GM18507 (cell line): ENCODE measurements at regions not wholly inside any gene's neighbourhood (a gene's known extent, or its start where the extent isn't known, plus 50 kb on each side); places are given as distances from the start of the nearest gene placed in this dataset.
"Not testable (repeated sequence)": the region's sequence is repeated elsewhere in the genome, so short reads cannot be mapped to it uniquely, and the experiment has no call there.

Source experiments
- DNase-seq: peaks from one replicate; pipeline ENCODE4 v3.0.0; 2011; ENCODE audit warnings: low read depth; ENCODE audit not compliant: insufficient read length; ENCODE audit errors: extremely low spot score
- FAIRE-seq: peaks from 2 replicates; lab custom pipeline; 2011; peaks lifted over from hg19 to GRCh38; lab: Jason Lieb, UNC

DNA sequence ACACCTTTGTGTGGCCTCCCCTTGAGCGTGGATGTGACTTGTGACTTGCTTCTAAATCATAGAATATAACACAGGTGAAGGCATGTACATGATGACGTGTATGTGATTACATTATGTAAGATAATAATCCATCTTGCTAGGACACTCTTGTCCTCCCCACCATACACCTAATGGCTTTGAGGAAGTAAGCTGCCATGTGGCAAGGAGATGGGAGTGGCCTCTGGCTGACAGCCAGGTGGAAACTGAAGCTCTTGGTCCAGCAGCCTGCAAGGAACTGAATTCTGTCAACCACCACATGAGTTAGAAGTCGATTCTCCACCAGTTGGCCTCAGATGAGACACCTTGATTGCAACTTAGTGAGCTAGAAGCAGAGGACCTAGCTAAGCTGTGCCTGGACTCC is 67.4 kb upstream of the ELN start:
- no peak for DNase-seq
- FAIRE-seq = no peak

DNA sequence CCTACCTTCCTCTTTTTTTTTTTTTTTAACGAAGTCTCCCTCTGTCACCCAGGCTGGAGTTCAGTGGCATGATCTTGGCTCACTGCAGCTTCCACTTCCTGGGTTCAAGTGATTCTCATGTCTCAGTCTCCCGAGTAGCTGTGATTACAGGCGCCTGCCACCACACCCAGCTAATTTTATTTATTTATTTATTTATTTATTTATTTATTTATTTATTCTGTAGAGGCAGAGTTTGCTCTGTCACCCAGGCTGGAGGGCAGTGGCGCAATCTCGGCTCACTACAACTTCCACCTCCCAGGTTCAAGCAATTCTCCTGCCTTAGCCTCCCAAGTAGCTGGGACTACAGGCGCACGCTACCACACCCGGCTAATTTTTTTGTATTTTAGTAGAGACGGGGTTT is 66.0 kb upstream of the ELN start:
- not testable (repeated sequence) for FAIRE-seq, DNase-seq

DNA sequence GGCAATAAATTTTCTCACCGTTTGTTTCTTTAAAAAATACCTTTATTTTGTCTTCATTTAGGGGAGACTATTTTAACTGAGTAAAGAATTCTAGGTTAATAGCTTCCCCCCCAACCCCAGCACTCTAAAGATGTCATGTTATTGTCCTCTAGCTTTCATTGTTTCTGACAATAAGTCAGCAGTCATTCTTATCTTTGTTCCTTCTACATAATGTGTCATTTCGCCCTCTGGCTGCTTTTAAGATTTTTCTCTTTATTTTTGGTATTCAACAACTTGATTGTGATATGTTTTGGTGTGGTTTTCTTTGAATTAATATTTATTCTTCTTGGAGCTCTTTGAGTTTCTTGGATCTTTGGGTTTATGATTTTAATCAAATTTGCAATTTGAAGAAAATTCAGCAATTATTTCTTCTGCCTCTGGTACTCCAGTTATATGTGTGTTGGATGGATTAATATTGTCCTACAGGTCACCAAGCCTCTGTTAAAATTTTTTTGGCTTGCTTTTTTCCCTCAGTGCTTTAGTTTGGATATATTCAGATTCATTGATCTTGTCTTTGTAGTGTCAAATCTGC is 64.6 kb upstream of the ELN start:
- FAIRE-seq (no peak), DNase-seq (no peak)

DNA sequence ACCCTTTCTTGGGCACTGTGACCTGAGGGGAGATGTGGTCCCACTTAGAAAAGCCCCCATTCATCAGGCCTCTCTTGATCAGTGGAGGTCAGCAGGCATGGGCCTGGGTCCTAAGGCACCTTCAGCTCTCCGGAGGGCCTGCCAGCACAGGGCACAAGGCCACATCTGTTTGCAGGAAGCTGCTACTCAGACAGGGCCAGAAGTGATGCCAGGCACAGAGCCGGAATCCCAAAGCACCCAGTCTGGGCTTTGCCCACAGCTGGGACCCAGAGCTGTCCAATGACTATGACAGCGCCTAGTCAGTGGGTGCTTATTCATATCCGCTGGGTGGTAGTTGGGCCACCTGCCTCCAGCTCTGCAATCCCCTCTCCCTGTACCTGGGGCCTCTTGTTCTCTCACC is 63.2 kb upstream of the ELN start:
- no peak for DNase-seq
- no peak for FAIRE-seq

DNA sequence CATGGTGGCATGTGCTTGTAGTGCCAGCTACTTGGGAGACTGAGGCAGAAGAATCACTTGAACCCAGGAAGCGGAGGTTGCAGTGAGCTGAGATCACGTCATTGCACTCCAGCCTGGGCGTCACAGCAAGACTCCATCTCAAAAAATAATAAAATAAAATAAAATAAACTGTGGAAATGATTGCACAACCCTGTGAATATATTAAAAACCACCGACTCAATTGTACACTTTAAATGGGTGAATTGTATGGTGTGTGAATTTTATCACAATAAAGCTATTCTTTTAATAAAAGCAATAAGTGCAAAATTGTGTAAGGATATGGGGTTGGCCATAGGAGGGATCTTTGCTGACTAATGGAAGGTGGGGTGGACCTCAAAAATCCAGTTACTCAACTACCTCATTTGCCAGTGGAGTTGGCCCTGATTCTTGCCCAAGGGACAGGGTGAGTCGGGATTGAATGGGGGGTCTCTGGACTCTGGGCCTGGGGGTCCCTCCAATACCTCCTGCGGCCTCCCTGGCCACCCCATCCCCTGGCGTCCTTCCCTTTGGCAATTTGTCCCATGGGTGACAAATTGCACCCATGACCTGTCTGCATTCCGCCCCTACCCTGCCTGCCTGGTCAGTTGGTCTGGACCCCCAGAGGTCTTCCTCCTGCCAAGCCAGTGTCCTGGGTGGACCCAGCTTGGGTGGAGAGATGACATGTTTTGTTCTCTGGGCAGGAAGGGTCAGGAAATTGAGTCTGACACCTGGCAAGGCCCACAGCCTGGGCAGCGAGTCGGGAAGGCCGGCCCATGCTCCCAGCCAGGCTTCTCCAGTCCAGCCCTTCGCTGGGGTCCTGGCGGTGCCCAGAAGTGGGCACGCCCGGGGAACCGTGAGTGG is 61.7 kb upstream of the ELN start:
- FAIRE-seq (no peak), DNase-seq (no peak)

DNA sequence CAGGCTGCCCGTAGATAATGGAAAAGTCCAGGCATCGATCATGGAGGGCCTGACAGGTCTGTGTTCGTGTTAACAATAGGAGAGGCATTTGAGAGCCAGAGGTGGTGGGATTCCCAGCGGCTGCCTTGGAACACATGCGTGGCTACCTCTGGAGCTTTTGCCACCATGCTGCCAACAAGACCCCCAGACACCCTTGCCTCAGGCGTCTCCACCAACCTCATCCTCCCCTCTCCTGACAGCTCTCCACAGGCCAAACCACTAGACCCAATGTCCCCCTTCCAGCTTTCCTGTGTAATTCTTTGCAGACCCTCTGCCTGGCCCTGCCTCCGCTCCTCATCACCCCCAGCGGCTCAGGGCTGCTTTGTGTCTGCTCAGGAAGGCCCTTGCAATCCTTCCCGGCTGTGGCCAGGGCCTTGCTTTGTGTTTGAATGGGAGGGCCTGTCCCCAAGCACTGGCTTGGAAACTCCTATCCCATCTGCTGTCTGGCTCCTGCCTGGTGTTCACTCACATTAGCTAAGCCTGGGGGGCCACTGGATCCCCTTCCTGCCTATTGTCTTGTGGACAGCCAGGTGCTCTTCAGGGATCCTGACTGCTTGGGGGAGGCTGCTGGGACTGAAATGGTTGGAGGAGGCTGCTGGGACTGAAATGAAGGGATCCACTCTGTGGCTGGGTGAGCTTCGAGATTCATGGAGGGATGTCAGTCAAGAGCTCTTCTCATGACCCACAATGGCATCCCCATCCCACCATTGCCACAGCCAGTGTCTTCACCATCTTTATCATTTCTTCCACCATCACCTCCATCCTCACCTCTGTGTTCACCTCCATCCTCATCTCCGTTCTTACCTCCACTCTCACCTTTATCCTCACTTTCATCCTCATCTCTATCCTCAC is 60.8 kb upstream of the ELN start:
- DNase-seq = no peak
- FAIRE-seq = no peak

DNA sequence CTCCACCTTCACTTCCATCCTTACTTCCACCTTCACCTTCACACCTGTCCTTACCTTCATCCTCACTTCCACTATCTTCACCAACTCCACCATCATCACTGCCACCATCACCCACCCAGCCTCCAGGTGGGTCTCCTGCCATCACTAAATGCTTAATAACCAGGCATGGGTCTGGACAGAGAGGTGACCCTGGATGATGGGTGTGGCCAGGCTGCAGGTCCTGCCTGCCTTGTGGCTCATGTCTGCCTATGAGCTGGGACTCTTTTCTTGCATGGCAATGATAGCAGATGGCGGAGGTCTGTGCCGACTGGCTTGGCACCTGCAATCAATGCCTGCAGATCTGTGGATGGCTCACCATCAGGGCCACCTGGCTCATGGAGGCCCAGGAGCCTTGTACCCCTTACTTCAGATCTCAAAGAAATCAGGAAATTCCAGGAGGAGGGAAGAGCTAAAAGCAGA is 60.1 kb upstream of the ELN start:
- no peak for DNase-seq
- no peak for FAIRE-seq

DNA sequence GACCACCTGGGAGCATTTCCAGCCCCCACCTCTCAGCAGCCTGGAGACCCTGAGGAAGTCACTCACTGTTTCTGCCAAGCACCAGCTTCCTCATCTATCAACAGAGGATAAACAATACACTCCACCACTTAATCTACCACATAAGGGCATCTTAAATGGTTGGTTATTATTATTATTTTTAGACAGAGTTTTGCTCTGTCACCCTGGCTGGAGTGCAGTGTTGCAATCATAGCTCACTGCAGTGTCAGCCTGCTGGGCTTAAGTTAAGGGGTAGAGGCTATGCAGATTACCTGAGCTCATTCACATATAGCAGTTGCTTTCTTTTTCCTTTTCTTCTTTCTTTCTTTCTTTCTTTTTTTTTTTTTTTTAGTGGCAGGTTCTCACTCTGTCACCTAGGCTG is 59.5 kb upstream of the ELN start:
- FAIRE-seq (no peak), DNase-seq (no peak)

DNA sequence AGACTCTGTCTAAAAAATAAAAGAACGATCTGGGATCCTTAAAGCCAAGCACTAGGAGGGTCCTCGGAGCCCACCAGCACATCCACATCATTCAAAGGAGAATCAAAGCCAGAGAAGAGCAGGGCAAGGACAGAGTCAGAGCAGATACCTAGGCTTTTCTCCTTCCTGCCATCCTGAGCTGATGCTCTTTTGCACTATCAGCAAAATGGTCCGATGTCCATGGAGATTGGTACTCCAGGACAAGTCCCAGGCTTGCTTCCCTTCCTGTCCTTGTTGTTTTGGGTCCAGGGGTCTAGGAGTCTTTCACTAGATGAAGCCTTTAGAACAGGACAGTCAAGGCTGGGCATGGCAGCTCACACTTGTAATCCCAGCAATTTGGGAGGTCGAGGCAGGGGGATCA is 58.0 kb upstream of the ELN start:
- FAIRE-seq = no peak
- DNase-seq = no peak

DNA sequence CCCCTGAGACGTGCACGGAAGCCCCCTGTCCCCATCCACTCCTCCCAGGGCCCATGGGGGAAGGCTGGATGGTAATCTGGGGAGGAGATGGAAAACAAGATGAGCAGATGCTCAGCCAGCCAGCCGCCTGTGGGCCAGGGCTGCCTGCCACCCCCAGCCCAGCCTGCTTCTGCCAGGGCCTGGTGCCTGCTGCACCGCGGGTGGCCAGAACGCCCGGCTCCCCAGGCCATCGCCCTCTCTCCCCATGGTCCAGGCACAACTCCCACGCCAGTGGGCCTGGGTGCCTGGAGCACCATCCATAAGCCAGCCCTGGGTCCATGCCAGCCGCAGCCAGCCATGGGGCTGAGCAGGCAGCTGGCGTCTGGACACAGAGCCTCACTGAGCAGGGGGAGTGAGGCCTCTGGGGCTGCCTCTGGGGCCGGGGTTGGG is 57.2 kb upstream of the ELN start:
- DNase-seq = no peak
- no peak for FAIRE-seq

DNA sequence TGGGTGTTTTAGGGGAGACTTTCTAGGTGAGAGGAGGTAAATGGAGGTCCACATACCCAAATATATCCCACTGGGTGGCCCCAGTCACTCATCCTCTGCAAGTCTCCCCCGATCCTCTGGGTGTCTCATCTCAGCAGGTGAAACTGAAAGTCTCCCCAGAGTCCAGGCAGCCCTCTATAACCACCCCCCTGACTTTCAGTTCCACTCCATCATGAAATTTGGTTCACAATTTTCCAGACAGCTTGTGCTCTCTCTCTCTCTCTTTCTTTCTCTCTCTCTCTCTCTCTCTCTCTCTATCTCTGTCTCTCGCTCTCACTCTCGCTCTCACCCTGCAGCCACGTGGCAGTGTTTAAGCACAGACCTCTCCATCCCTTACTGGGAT is 56.7 kb upstream of the ELN start:
- DNase-seq = peak; percentile 45
- peak; percentile 84 for FAIRE-seq

DNA sequence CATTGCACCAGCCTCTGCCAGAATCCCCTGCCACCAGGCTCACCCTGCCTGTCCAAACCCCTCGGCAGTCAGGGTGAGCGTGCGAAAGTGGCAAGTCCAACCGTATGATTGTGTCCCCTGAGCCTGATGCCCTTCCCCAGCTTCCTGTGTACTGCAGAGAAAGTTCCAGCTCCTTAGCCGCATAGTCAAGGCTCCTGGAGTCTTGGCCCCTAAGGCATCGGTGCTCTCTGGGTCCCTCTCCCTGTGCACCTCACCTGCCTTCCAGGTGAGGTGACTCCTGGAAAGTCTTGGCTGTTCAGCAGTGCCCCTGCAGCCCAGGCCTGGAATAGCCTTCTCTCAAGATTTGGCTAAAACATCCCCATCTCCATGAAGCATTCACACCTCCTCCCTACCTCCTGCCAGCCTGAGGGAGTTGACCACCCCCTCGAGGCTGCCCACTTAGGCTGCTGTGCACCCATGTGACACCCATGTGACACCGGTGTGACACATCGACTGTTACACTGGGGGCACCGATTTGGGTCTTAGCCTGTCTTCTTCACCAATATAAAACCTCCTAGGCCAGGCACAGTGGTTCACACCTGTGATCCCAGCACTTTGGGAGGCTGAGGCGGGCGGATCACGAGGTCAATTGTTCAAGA is 56.1 kb upstream of the ELN start:
- no peak for DNase-seq
- no peak for FAIRE-seq

DNA sequence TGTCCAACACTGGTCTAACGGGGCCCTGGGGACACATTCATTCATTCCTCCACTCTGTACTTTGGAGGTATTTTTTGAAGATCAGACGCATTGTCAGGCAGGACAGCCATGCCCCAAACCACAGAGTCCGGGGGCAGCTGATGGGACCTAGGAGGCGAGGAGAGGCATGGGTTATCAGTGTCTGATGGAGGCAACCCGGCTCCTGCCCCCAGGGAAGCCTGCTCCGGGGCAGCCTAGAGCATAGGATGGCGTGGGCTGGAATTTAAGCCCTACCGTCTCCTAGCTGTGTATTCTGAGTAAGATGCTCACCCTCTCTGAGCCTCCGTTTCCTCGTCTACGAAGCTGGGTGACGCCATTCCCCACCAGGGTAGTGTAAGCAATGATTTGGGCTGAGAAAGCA is 55.4 kb upstream of the ELN start:
- DNase-seq (no peak), FAIRE-seq (no peak)

DNA sequence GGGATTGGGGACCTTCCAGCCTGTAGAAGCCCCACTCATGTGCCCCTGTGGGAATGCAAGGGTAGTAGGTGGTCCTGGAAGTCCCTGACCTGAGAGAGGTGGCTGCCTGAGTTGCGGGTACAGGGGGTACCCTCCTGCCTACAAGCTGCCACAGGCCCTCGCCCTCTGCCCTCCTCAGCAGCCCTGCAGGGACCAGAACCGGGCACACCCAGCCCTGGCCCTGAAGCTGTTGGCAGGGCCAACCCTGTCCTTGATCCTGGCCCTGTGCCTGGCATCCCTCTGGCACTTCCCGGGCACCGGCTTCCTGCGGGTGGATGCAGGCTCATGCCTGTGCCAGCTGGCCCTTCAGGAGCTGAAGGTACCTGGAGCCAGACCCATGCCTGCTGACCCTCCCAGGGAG is 54.9 kb upstream of the ELN start:
- DNase-seq (no peak), FAIRE-seq (no peak)

DNA sequence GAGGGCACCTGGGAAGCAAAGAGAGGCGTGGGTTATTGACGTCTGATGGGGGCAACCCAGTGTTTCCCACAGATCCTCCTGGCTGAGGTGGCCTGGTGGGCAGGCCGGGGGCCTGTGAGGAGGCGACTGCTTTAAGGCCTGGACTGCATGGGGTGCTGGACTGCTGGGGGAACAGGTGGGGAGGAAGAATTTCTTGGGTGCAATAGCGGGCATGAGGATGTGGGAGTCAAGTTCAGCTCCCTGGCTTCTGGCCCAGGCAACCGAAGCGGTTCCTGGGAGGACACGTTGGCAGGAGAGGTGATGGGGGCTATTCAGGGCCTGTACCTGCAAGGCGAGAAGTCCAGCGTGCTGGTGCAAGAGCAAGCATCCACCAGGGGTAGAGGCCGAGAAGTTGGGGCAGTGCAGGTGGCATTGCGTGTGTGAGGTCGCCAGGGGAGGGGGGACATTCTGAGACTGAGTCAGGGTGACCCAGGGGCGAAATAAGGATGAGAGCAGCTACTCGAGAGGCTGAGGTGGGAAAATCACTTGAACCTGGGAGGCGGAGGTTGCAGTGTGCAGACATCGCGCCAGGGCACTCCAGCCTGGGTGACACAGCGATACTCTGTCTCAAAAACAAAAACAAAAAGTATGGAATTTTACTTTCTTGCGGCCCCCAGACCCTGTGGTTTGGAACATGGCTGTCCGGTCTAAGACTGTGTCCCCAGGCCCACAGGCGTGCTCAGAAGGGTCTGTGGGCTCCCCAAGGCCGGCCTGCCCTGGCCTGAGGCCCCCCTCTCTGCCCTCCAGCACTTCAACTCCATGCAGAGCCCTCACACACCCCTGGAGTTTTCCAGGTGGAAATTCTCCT is 53.6 kb upstream of the ELN start:
- FAIRE-seq = no peak
- DNase-seq = no peak

DNA sequence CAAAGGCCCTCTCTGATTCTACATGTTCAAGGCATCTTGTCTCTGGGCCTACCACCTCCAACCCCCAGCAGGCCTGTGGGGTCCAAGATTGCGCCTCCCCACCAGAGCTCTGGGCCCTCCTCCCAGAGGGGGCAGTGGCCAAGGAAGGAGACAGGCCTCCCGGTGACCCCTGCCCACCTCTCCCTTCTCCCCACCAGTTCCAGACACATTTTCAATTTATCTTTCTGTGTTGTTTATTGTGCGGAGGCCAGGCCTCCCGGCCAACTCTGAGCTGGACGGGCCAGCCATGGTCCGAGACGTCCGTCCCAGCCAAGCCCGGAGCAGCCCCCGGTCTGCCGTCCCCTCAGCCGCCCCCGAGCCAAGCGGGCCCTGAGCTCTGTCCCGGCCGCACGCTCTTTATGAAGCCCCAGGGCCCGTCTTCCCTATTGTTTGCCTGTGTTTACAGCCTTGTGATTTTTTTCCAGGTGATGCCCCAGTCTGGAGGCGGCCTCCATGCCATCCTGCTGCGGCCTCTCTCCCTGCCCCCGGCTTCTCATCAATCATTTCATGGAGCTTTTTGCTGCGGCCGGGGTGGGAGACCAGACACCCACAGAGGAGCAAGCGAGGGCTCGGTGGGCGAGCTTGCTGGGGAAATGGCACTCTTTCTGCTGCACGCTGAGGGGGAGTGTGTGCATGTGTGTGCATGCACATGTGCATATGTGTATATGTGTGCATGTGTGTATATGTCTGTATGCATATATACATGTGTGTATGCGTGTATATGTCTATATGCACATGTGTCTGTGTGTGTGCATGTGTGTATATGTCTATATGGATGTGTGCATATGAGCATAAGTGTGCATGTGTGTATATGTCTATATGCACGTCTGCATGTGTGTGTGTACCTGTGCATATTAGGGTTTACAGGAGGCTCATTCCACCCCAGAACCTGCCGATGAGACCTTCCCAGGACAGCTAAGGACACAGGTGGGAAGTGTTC is 52.7 kb upstream of the ELN start:
- FAIRE-seq (no peak), DNase-seq (no peak)

DNA sequence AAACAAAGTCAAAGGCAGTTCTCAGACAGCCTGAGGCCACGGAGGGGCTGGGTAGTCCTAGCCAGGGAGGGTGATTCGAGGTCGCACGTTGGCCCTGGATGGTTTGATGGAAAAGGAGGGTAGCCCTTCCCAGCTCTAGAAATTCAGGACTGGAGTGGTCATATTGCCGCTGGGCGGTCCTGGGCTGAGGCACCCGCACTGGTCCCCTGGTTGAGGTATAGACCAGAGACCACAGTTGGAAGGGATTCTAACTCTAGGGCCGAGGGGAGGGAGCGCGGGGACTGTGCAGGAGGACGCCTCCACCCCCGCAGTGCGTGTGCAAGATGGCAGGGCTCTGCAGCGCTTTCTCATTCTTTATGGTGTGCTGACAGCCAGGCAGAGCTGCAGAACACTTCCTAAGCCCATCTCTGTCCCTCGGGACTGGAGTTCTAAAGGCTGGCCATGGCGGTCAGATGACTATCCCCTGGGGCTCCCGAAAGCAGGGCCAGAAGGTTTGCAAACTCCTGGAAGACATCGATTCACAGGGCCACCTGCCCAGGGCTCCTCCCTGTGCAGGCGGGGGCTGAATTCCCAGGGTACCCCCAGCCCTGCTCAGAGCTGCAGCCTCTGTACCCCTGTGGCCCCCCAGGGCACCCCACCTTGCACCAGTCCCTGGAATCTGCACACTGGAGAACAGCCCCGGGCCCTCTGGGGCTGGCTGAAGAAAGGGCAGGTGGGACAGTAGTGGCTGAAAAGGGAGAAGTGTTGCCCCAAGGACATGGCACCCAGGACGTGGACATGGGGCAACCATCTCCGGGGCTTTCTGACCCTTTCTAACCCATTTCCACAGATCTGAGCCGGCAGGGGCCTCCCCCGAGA is 51.0 kb upstream of the ELN start:
- FAIRE-seq = no peak
- DNase-seq = no peak
